Spleen (tissue), 11 donors: ENCODE measurements at regions not wholly inside any gene's neighbourhood (a gene's known extent, or its start where the extent isn't known, plus 50 kb on each side); places are given as distances from the start of the nearest gene placed in this dataset.

Source experiments
- DNase-seq: peaks from one replicate; pipeline ENCODE4 v3.0.0-alpha.2; 2020
- H3K27ac ChIP-seq, 8 donors: fragments of 200-600 bp; sonication (generic) in 7 of 8; 1 replicate in 4 of 8; 2 replicates in 4 of 8; pipeline versions ENCODE4 v1.5.0 to v1.8.0; 2016 to 2021; ENCODE audit warnings: inconsistent platforms in 4 of 8, mild to moderate bottlenecking in 4 of 8, moderate library complexity in 1 of 8
- H3K27me3 ChIP-seq, 7 donors: fragments of 200-600 bp; sonication (generic) in 6 of 7; replicated peaks in 1 of 7; 1 replicate in 4 of 7; 2 replicates in 3 of 7; pipeline versions ENCODE4 v1.5.0 to v1.8.0; 2016 to 2021; ENCODE audit warnings: inconsistent platforms in 3 of 7, mild to moderate bottlenecking in 1 of 7
- H3K36me3 ChIP-seq, 6 donors: fragments of 200-600 bp; sonication (generic) in 5 of 6; 1 replicate in 4 of 6; 2 replicates in 2 of 6; pipeline versions ENCODE4 v1.5.0 to v1.8.0; 2016 to 2021; ENCODE audit warnings: inconsistent platforms in 2 of 6
- H3K4me1 ChIP-seq, 6 donors: fragments of 200-600 bp; sonication (generic) in 5 of 6; 1 replicate in 3 of 6; 2 replicates in 3 of 6; pipeline versions ENCODE4 v1.5.0 to v1.8.0; 2016 to 2021; ENCODE audit warnings: inconsistent platforms in 3 of 6
- H3K4me3 ChIP-seq, 8 donors: fragments of 200-600 bp; sonication (generic) in 7 of 8; 1 replicate in 4 of 8; 2 replicates in 4 of 8; pipeline versions ENCODE4 v1.5.0 to v1.8.0; 2016 to 2021; ENCODE audit warnings: inconsistent platforms in 4 of 8, mild to moderate bottlenecking in 4 of 8, moderate library complexity in 2 of 8
- H3K9me3 ChIP-seq, 8 donors: fragments of 200-600 bp; sonication (generic) in 7 of 8; 1 replicate in 4 of 8; 2 replicates in 4 of 8; pipeline versions ENCODE4 v1.5.0 to v1.8.0; 2016 to 2021; ENCODE audit warnings: inconsistent platforms in 4 of 8
- CTCF ChIP-seq, 11 experiments: fragments of 200-600 bp in 7 of 11; fragments of 450-650 bp in 4 of 11; sonication (generic) in 4 of 11; IDR thresholded peaks in 8 of 11; conservative IDR thresholded peaks in 3 of 11; 1 replicate in 7 of 11; 2 replicates in 4 of 11; pipeline versions ENCODE4 v1.4.0 to v1.8.0; 2016 to 2021; ENCODE audit warnings: antibody characterized with exemption in 11 of 11, inconsistent platforms in 4 of 11, mild to moderate bottlenecking in 1 of 11
- POLR2A ChIP-seq, 3 donors: fragments of 450-650 bp; IDR thresholded peaks; one replicate each; pipeline ENCODE4 v1.5.1; 2017; ENCODE audit warnings: antibody characterized with exemption in 3 of 3, mild to moderate bottlenecking in 1 of 3
- POLR2AphosphoS5 ChIP-seq, 3 donors: sonication (generic); formaldehyde crosslinking; IDR thresholded peaks; one replicate each; pipeline ENCODE4 v1.5.1; 2017; ENCODE audit warnings: antibody characterized with exemption in 3 of 3
- WGBS, 5 donors: extraction: QIAGEN DNeasy Blood & Tissue Kit in 3 of 5; methylation state at CpG; one replicate each; pipeline versions ENCODE4 v1.1.5 to v1.1.7; 2013 to 2018; 5-methylcytosine and 5-hydroxymethylcytosine counted together
- intact Hi-C: fragments of 100-400 bp; cut with DNase I; formaldehyde crosslinking; loops from one replicate; pipeline ENCODE4 v1.15.0; 2023; ENCODE audit warnings: low total_unique reads
- donor health status: healthy with polysubstance abuse.
- donor health status: DM: no; HTN: no; CAD: no; lungs with moderate emphysema.
- donor health status: DM: no; HTN: no; CAD: no.
- donor health status: Bipolar disorder and iron deficiency.
- donor health status: healthy.
- donor health status: DM: no; HTN: no; CAD: no.
- donor health status: DM: yes; HTN: yes; CAD: no.

GRCh38 chr16:7914748-7915147 is 582.1 kb downstream of the RBFOX1 start:
- H3K36me3 ChIP-seq: no peaks in the 10 kb centered on the region
- intact Hi-C loops: no loop called here
- H3K27ac ChIP-seq: no peak overlapping the region
- no peak for DNase-seq
- H3K4me1 ChIP-seq: no peaks in the 10 kb centered on the region
- TF ChIP-seq POLR2A (IDR thresholded peaks at IDR 0.05): no peak
- H3K4me3 ChIP-seq: no peak overlapping the region
- H3K9me3 ChIP-seq: peaks cover 0 to 22% (median 2%) of the 10 kb centered on the region in 8 donors
- H3K27me3 ChIP-seq: no peaks in the 10 kb centered on the region

GRCh38 chr16:7912132-7912531 is 579.5 kb downstream of the RBFOX1 start:
- 86 to 91% (median 86%) methylated on average over 3 of the region's 3 CpGs for WGBS, 5 donors
- no peaks in the 10 kb centered on the region for H3K27me3 ChIP-seq
- TF ChIP-seq CTCF (IDR thresholded peaks at IDR 0.05 in 8 of 11, conservative IDR thresholded peaks at IDR 0.05 in 3 of 11) (no peak), POLR2A (IDR thresholded peaks at IDR 0.05) (no peak), POLR2AphosphoS5 (IDR thresholded peaks at IDR 0.05) (no peak)
- H3K4me1 ChIP-seq: no peaks in the 10 kb centered on the region
- H3K9me3 ChIP-seq: peaks cover 0 to 17% (median 2%) of the 10 kb centered on the region in 8 donors
- intact Hi-C loops: no loop called here
- DNase-seq: no peak
- H3K36me3 ChIP-seq: no peaks in the 10 kb centered on the region
- no peak overlapping the region for H3K4me3 ChIP-seq
- no peak overlapping the region for H3K27ac ChIP-seq

GRCh38 chr16:7910116-7910515 is 577.5 kb downstream of the RBFOX1 start:
- TF ChIP-seq POLR2AphosphoS5 (IDR thresholded peaks at IDR 0.05): no peak
- TF ChIP-seq CTCF (IDR thresholded peaks at IDR 0.05 in 8 of 11, conservative IDR thresholded peaks at IDR 0.05 in 3 of 11): no peak
- no peak for TF ChIP-seq POLR2A (IDR thresholded peaks at IDR 0.05)
- DNase-seq: no peak
- no peak overlapping the region for H3K4me3 ChIP-seq
- H3K4me1 ChIP-seq: no peaks in the 10 kb centered on the region
- no peak overlapping the region for H3K27ac ChIP-seq
- intact Hi-C loops: no loop called here
- no peaks in the 10 kb centered on the region for H3K36me3 ChIP-seq
- no peaks in the 10 kb centered on the region for H3K27me3 ChIP-seq
- 72 to 87% (median 80%) methylated on average over 6 to 7 of the region's 7 CpGs for WGBS, 5 donors
- H3K9me3 ChIP-seq: peaks cover 0 to 16% (median 5%) of the 10 kb centered on the region in 8 donors

GRCh38 chr16:7888411-7888810 is 555.8 kb downstream of the RBFOX1 start:
- no peak for DNase-seq
- no peaks in the 10 kb centered on the region for H3K27me3 ChIP-seq
- peaks cover 0 to 5% (median 0%) of the 10 kb centered on the region in 8 donors for H3K9me3 ChIP-seq
- 5 to 11% (median 8%) methylated on average over 1 of the region's 1 CpG for WGBS, 5 donors
- H3K36me3 ChIP-seq: no peaks in the 10 kb centered on the region
- H3K27ac ChIP-seq: no peak overlapping the region
- H3K4me3 ChIP-seq: no peak overlapping the region
- intact Hi-C loops: no loop called here
- TF ChIP-seq CTCF (IDR thresholded peaks at IDR 0.05 in 8 of 11, conservative IDR thresholded peaks at IDR 0.05 in 3 of 11) (no peak), POLR2A (IDR thresholded peaks at IDR 0.05) (no peak), POLR2AphosphoS5 (IDR thresholded peaks at IDR 0.05) (no peak)
- H3K4me1 ChIP-seq: no peaks in the 10 kb centered on the region

- intact Hi-C loops: no loop called here
- H3K27ac ChIP-seq: no peak overlapping the region
- no peak for TF ChIP-seq CTCF (IDR thresholded peaks at IDR 0.05 in 8 of 11, conservative IDR thresholded peaks at IDR 0.05 in 3 of 11)
- no peak for TF ChIP-seq POLR2AphosphoS5 (IDR thresholded peaks at IDR 0.05)
- no peak for TF ChIP-seq POLR2A (IDR thresholded peaks at IDR 0.05)
- no peak for DNase-seq
- no peaks in the 10 kb centered on the region for H3K4me1 ChIP-seq
- WGBS, 5 donors: 41 to 59% (median 48%) methylated on average over 2 of the region's 2 CpGs
- H3K27me3 ChIP-seq: no peaks in the 10 kb centered on the region
- H3K36me3 ChIP-seq: no peaks in the 10 kb centered on the region
- no peak overlapping the region for H3K4me3 ChIP-seq
- peaks cover 0 to 9% (median 0%) of the 10 kb centered on the region in 8 donors for H3K9me3 ChIP-seq
Observed at GRCh38 chr16:7887316-7887715, 554.7 kb downstream of the RBFOX1 start.
